Esophagus muscularis mucosa (tissue), 3 donors: ENCODE measurements at regions not wholly inside any gene's neighbourhood (a gene's known extent, or its start where the extent isn't known, plus 50 kb on each side); places are given as distances from the start of the nearest gene placed in this dataset.
"Not testable (repeated sequence)": the region's sequence is repeated elsewhere in the genome, so short reads cannot be mapped to it uniquely, and the experiment has no call there.

Source experiments
- CTCF ChIP-seq, 3 experiments: fragments of 200-600 bp in 2 of 3; fragments of 450-650 bp in 1 of 3; sonication (generic) in 2 of 3; IDR thresholded peaks; one replicate each; pipeline ENCODE4 v1.5.1; 2017 to 2019; ENCODE audit warnings: antibody characterized with exemption in 3 of 3, mild to moderate bottlenecking in 2 of 3, moderate library complexity in 1 of 3
- POLR2AphosphoS5 ChIP-seq, 2 donors: sonication (generic); formaldehyde crosslinking; IDR thresholded peaks; one replicate each; pipeline ENCODE4 v1.6.1; 2017; ENCODE audit warnings: antibody characterized with exemption in 2 of 2

- TF ChIP-seq CTCF, POLR2AphosphoS5 (IDR thresholded peaks at IDR 0.05): not testable (repeated sequence)
Measured at GRCh38 chr1:149246212-149246611, 142.9 kb upstream of the NBPF9 start.
